ENCODE measurements at regions not wholly inside any gene's neighbourhood (a gene's known extent, or its start where the extent isn't known, plus 50 kb on each side); places are given as distances from the start of the nearest gene placed in this dataset.

DNA sequence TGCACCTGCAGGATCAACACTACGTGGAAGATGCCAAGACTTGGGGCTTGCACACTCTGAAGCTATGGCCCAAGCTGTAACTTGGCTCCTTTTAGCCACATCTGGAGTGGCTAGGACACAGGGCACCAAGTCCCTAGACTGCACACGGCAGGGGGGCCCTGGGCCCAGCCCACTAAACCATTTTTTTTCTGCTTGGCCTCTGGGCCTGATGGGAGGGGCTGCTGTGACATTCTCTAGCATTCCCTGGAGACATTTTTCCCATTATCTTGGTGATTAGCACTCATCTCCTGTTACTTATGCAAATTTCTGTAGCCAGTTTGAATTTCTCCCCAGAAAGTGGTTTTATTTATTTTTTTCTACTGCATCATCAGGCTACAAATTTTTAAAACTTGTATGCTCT, 1080.7 kb downstream of the LRFN5 start:
- no peak for TF ChIP-seq YY1 (tag by site-specific recombination; IDR thresholded peaks at IDR 0.05)
- TF ChIP-seq, protein P1, sequence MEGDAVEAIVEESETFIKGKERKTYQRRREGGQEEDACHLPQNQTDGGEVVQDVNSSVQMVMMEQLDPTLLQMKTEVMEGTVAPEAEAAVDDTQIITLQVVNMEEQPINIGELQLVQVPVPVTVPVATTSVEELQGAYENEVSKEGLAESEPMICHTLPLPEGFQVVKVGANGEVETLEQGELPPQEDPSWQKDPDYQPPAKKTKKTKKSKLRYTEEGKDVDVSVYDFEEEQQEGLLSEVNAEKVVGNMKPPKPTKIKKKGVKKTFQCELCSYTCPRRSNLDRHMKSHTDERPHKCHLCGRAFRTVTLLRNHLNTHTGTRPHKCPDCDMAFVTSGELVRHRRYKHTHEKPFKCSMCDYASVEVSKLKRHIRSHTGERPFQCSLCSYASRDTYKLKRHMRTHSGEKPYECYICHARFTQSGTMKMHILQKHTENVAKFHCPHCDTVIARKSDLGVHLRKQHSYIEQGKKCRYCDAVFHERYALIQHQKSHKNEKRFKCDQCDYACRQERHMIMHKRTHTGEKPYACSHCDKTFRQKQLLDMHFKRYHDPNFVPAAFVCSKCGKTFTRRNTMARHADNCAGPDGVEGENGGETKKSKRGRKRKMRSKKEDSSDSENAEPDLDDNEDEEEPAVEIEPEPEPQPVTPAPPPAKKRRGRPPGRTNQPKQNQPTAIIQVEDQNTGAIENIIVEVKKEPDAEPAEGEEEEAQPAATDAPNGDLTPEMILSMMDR (tag by site-specific recombination; IDR thresholded peaks at IDR 0.05) = no peak
- TF ChIP-seq, protein P2, sequence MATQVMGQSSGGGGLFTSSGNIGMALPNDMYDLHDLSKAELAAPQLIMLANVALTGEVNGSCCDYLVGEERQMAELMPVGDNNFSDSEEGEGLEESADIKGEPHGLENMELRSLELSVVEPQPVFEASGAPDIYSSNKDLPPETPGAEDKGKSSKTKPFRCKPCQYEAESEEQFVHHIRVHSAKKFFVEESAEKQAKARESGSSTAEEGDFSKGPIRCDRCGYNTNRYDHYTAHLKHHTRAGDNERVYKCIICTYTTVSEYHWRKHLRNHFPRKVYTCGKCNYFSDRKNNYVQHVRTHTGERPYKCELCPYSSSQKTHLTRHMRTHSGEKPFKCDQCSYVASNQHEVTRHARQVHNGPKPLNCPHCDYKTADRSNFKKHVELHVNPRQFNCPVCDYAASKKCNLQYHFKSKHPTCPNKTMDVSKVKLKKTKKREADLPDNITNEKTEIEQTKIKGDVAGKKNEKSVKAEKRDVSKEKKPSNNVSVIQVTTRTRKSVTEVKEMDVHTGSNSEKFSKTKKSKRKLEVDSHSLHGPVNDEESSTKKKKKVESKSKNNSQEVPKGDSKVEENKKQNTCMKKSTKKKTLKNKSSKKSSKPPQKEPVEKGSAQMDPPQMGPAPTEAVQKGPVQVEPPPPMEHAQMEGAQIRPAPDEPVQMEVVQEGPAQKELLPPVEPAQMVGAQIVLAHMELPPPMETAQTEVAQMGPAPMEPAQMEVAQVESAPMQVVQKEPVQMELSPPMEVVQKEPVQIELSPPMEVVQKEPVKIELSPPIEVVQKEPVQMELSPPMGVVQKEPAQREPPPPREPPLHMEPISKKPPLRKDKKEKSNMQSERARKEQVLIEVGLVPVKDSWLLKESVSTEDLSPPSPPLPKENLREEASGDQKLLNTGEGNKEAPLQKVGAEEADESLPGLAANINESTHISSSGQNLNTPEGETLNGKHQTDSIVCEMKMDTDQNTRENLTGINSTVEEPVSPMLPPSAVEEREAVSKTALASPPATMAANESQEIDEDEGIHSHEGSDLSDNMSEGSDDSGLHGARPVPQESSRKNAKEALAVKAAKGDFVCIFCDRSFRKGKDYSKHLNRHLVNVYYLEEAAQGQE (tag by site-specific recombination; IDR thresholded peaks at IDR 0.05) = no peak
- TF ChIP-seq, protein P3, sequence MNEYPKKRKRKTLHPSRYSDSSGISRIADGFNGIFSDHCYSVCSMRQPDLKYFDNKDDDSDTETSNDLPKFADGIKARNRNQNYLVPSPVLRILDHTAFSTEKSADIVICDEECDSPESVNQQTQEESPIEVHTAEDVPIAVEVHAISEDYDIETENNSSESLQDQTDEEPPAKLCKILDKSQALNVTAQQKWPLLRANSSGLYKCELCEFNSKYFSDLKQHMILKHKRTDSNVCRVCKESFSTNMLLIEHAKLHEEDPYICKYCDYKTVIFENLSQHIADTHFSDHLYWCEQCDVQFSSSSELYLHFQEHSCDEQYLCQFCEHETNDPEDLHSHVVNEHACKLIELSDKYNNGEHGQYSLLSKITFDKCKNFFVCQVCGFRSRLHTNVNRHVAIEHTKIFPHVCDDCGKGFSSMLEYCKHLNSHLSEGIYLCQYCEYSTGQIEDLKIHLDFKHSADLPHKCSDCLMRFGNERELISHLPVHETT (tag by site-specific recombination; IDR thresholded peaks at IDR 0.05) = no peak
- TF ChIP-seq IKZF3 (tag by site-specific recombination; IDR thresholded peaks at IDR 0.05) = no peak
- TF ChIP-seq, protein P4, sequence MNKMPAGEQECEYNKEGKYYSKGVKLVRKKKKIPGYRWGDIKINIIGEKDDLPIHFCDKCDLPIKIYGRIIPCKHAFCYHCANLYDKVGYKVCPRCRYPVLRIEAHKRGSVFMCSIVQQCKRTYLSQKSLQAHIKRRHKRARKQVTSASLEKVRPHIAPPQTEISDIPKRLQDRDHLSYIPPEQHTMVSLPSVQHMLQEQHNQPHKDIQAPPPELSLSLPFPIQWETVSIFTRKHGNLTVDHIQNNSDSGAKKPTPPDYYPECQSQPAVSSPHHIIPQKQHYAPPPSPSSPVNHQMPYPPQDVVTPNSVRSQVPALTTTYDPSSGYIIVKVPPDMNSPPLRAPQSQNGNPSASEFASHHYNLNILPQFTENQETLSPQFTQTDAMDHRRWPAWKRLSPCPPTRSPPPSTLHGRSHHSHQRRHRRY (tag by site-specific recombination; IDR thresholded peaks at IDR 0.05) = no peak
- TF ChIP-seq SP2 (tag by site-specific recombination; IDR thresholded peaks at IDR 0.05) = no peak
- TF ChIP-seq, protein P5, sequence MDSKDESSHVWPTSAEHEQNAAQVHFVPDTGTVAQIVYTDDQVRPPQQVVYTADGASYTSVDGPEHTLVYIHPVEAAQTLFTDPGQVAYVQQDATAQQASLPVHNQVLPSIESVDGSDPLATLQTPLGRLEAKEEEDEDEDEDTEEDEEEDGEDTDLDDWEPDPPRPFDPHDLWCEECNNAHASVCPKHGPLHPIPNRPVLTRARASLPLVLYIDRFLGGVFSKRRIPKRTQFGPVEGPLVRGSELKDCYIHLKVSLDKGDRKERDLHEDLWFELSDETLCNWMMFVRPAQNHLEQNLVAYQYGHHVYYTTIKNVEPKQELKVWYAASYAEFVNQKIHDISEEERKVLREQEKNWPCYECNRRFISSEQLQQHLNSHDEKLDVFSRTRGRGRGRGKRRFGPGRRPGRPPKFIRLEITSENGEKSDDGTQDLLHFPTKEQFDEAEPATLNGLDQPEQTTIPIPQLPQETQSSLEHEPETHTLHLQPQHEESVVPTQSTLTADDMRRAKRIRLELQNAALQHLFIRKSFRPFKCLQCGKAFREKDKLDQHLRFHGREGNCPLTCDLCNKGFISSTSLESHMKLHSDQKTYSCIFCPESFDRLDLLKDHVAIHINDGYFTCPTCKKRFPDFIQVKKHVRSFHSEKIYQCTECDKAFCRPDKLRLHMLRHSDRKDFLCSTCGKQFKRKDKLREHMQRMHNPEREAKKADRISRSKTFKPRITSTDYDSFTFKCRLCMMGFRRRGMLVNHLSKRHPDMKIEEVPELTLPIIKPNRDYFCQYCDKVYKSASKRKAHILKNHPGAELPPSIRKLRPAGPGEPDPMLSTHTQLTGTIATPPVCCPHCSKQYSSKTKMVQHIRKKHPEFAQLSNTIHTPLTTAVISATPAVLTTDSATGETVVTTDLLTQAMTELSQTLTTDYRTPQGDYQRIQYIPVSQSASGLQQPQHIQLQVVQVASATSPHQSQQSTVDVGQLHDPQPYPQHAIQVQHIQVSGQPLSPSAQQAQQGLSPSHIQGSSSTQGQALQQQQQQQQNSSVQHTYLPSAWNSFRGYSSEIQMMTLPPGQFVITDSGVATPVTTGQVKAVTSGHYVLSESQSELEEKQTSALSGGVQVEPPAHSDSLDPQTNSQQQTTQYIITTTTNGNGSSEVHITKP (tag by site-specific recombination; IDR thresholded peaks at IDR 0.05) = no peak

Data from HEK293 (cell line).